Neural progenitor cell (in vitro differentiated cells): ENCODE measurements at regions not wholly inside any gene's neighbourhood (a gene's known extent, or its start where the extent isn't known, plus 50 kb on each side); places are given as distances from the start of the nearest gene placed in this dataset.

ENCODE experiments used
- CTCF ChIP-seq: fragments of 200-600 bp; sonication (generic); IDR thresholded peaks from 2 replicates; pipeline ENCODE4 v1.5.1; 2017; ENCODE audit warnings: antibody characterized with exemption, mild to moderate bottlenecking
- EZH2 ChIP-seq: fragments of 200-600 bp; sonication (generic); IDR thresholded peaks from 2 replicates; pipeline ENCODE4 v1.6.1; 2017; ENCODE audit warnings: antibody characterized with exemption, mild to moderate bottlenecking, moderate library complexity
- EZH2phosphoT487 ChIP-seq: fragments of 200-600 bp; sonication (generic); IDR thresholded peaks from 2 replicates; pipeline ENCODE4 v1.6.1; 2017; ENCODE audit warnings: antibody characterized with exemption

- no peak for TF ChIP-seq CTCF
- no peak for TF ChIP-seq EZH2
- TF ChIP-seq EZH2phosphoT487, result no peak
Measured at GRCh38 chr11:130609121-130610035, 160.9 kb downstream of the ADAMTS15 start.
